OCI-LY3 (cell line): ENCODE measurements at regions not wholly inside any gene's neighbourhood (a gene's known extent, or its start where the extent isn't known, plus 50 kb on each side); places are given as distances from the start of the nearest gene placed in this dataset.
"Not testable (repeated sequence)": the region's sequence is repeated elsewhere in the genome, so short reads cannot be mapped to it uniquely, and the experiment has no call there.

ENCODE experiments used
- H2AFZ ChIP-seq: fragments of 200-600, 300-600 bp; shearing (Covaris generic); 2 replicates; pipeline ENCODE4 v1.6.0; 2014; ENCODE audit warnings: antibody characterized with exemption, low read depth, low read length
- H3K27ac ChIP-seq: fragments of 200-600, 300-600 bp; sonication (generic); 2 replicates; pipeline ENCODE4 v1.5.1; 2014; ENCODE audit warnings: mild to moderate bottlenecking, low read length, moderate library complexity, mixed read lengths
- H3K27me3 ChIP-seq: fragments of 200-600, 300-600 bp; sonication (generic); 2 replicates; pipeline ENCODE4 v1.6.1; 2014; ENCODE audit warnings: low read depth, low read length, mixed read lengths
- H3K36me3 ChIP-seq: fragments of 200-600, 300-600 bp; sonication (generic); replicated peaks from 2 replicates; pipeline ENCODE3; 2014; ENCODE audit warnings: low read depth, low read length, mixed read lengths
- H3K4me1 ChIP-seq: fragments of 300-600, 200-600 bp; sonication (generic); 2 replicates; pipeline ENCODE4 v1.6.1; 2014; ENCODE audit warnings: low read length, mixed read lengths
- H3K4me2 ChIP-seq: fragments of 200-600, 300-600 bp; sonication (generic); 2 replicates; pipeline ENCODE4 v1.6.1; 2014; ENCODE audit warnings: low read length, mixed read lengths
- H3K4me3 ChIP-seq: fragments of 300-600, 200-600 bp; sonication (generic); 2 replicates; pipeline ENCODE4 v1.5.1; 2014; ENCODE audit warnings: antibody characterized with exemption, mild to moderate bottlenecking, low read length, moderate library complexity
- H3K79me2 ChIP-seq: fragments of 300-600, 200-600 bp; shearing (Covaris generic); 2 replicates; pipeline ENCODE4 v1.6.1; 2014; ENCODE audit warnings: mild to moderate bottlenecking, low read length, mixed read lengths
- H3K9ac ChIP-seq: fragments of 300-600, 200-600 bp; shearing (Covaris generic); 2 replicates; pipeline ENCODE4 v1.6.0; 2014; ENCODE audit warnings: mild to moderate bottlenecking, low read length, moderate library complexity
- H3K9me3 ChIP-seq: fragments of 200-600, 300-600 bp; shearing (Covaris generic); 2 replicates; pipeline ENCODE4 v1.6.1; 2014; ENCODE audit warnings: low read length, mixed read lengths; ENCODE audit not compliant: insufficient read depth
- H4K20me1 ChIP-seq: fragments of 200-600, 300-600 bp; sonication (generic); 2 replicates; pipeline ENCODE4 v1.6.1; 2016; ENCODE audit warnings: low read length, mixed read lengths; ENCODE audit not compliant: insufficient read depth
- EZH2phosphoT487 ChIP-seq: fragments of 200-600 bp; shearing (Covaris generic); IDR thresholded peaks from 2 replicates; pipeline ENCODE4 v1.6.1; 2018; ENCODE audit warnings: antibody characterized with exemption, mixed run types, low read depth
- TF ChIP-seq, protein P1 (sequence below): fragments of 200-600, 300-600 bp; sonication (generic); IDR thresholded peaks from 2 replicates; pipeline ENCODE4 v1.5.1; 2014; ENCODE audit warnings: antibody characterized with exemption, low read length, low read depth

DNA sequence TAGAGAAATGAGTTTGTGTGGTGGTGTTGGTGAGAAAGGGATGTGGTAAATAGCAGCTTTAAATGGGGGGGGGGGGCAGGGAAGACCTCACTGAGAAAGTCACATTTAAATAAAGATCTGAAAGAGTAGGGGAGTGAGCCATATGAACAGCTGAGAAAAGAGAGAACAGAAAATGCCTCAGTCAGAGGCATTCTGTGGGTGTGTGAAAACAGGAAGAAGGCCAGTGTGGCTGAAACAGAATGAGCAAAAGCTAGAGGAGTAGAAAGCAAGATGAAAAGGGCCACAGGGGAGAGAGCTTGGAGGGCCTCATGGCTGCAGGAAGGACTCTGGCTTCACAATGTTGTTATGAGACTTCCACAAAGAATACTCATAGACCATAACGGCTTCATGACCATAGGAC lies 783.3 kb downstream of the ZPLD1 start:
- no peaks in the 10 kb centered on the region for H3K36me3 ChIP-seq
- H3K4me1 ChIP-seq: peaks cover 20% of the 10 kb centered on the region
- peak overlapping the region; percentile 78 for H3K27ac ChIP-seq
- H3K4me3 ChIP-seq: no peak overlapping the region
- H2AFZ ChIP-seq: no peak overlapping the region
- TF ChIP-seq, protein P1, sequence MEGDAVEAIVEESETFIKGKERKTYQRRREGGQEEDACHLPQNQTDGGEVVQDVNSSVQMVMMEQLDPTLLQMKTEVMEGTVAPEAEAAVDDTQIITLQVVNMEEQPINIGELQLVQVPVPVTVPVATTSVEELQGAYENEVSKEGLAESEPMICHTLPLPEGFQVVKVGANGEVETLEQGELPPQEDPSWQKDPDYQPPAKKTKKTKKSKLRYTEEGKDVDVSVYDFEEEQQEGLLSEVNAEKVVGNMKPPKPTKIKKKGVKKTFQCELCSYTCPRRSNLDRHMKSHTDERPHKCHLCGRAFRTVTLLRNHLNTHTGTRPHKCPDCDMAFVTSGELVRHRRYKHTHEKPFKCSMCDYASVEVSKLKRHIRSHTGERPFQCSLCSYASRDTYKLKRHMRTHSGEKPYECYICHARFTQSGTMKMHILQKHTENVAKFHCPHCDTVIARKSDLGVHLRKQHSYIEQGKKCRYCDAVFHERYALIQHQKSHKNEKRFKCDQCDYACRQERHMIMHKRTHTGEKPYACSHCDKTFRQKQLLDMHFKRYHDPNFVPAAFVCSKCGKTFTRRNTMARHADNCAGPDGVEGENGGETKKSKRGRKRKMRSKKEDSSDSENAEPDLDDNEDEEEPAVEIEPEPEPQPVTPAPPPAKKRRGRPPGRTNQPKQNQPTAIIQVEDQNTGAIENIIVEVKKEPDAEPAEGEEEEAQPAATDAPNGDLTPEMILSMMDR: no peak
- TF ChIP-seq EZH2phosphoT487: no peak
- no peaks in the 10 kb centered on the region for H3K9me3 ChIP-seq
- no peaks in the 10 kb centered on the region for H4K20me1 ChIP-seq
- peak overlapping the region; percentile 51 for H3K4me2 ChIP-seq
- H3K79me2 ChIP-seq: no peaks in the 10 kb centered on the region
- H3K9ac ChIP-seq: peak overlapping the region; percentile 34
- no peaks in the 10 kb centered on the region for H3K27me3 ChIP-seq

DNA sequence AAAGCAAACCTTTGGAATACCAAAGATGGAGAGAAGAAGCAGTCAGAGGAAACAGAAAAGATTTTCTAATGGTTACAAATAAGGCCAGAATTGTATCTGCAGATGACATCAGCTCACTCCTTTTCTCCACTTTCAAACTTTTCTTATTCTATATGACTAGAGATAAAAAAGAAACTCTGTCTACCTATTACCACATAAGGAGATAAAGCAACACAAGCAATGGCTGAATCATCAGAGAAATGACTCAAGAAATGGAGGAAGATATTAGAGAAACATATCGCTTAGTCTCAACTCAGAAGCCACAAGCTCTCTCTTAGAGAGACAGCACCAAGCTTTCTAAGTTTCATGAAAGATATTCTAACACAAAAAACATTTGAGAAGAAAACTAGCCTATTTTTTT lies 784.0 kb downstream of the ZPLD1 start:
- TF ChIP-seq, protein P1: no peak
- TF ChIP-seq EZH2phosphoT487: no peak
- H3K27me3 ChIP-seq: no peaks in the 10 kb centered on the region
- H4K20me1 ChIP-seq: no peaks in the 10 kb centered on the region
- no peaks in the 10 kb centered on the region for H3K79me2 ChIP-seq
- peak overlapping the region; percentile 34 for H3K9ac ChIP-seq
- H3K27ac ChIP-seq: peak overlapping the region; percentile 78
- peak overlapping the region; percentile 51 for H3K4me2 ChIP-seq
- peaks cover 20% of the 10 kb centered on the region for H3K4me1 ChIP-seq
- H2AFZ ChIP-seq: no peak overlapping the region
- H3K9me3 ChIP-seq: no peaks in the 10 kb centered on the region
- no peaks in the 10 kb centered on the region for H3K36me3 ChIP-seq
- peak overlapping the region; percentile 18; the same call in 1 of the 2 replicates for H3K4me3 ChIP-seq

DNA sequence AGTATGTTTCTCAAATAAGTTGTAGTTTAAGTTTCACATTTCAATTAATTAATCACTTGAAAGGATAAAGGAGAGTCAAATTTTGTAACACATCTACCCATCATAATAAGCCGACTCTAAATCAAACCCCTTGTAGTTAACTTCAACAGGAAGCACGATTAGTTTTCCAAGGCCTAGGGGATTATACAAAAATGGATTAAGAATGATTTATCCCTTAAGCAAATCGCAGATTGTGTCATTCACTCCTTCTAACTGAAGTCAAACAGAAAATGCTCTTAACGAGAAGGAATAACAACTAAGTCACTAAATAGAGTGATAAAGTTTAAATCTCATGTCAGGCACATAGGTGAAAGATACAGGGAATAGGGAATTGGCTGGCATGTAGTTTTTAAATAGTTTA lies 792.8 kb downstream of the ZPLD1 start:
- Histone ChIP-seq H3K9ac (no peak overlapping the region), H3K27ac (no peak overlapping the region), H3K36me3 (no peaks in the 10 kb centered on the region), H3K9me3 (no peaks in the 10 kb centered on the region), H3K79me2 (no peaks in the 10 kb centered on the region), H4K20me1 (no peaks in the 10 kb centered on the region), H3K4me3 (no peak overlapping the region), H3K27me3 (no peaks in the 10 kb centered on the region), H3K4me1 (no peaks in the 10 kb centered on the region), H2AFZ (no peak overlapping the region), H3K4me2 (no peak overlapping the region)
- TF ChIP-seq, protein P1: no peak
- TF ChIP-seq EZH2phosphoT487: no peak

DNA sequence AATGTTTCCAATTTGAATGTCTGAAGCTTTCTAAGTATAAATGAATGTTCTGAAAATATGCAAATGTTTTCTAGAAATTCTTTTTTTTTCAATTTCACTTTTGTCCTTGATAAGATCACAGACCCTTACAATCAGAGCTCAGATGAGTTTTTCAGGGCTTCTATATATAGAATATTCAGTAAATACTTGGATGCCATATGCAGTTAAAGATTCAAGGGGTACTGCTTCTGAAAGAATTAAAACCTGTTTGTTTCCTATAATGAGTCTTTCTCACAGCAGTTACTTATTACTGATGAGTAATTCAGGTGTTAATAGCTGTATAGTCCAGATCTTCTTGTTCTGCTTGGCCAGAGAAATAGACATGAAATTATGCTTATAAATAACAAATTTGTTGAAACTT lies 812.6 kb downstream of the ZPLD1 start:
- Histone ChIP-seq H2AFZ (no peak overlapping the region), H3K4me2 (no peak overlapping the region), H3K4me3 (no peak overlapping the region), H3K9ac (no peak overlapping the region), H3K9me3 (no peaks in the 10 kb centered on the region), H3K4me1 (no peaks in the 10 kb centered on the region), H3K27me3 (no peaks in the 10 kb centered on the region), H3K27ac (no peak overlapping the region), H4K20me1 (no peaks in the 10 kb centered on the region), H3K36me3 (no peaks in the 10 kb centered on the region), H3K79me2 (no peaks in the 10 kb centered on the region)
- TF ChIP-seq, protein P1: no peak
- no peak for TF ChIP-seq EZH2phosphoT487

DNA sequence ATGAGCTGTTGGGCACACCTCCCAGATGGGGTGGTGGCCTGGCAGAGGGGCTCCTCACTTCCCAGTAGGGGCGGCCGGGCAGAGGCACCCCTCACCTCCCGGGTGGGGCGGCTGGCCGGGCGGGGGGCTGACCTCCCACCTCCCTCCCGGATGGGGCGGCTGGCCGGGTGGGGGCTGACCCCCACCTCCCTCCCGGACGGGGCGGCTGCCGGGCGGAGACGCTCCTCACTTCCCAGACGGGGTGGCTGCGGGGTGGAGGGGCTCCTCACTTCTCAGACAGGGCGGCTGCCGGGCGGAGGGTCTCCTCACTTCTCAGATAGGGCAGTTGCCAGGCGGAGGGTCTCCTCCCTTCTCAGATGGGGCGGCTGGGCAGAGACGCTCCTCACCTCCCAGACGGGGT lies 820.0 kb downstream of the ZPLD1 start:
- H3K4me3 ChIP-seq, H3K27me3 ChIP-seq, H3K79me2 ChIP-seq, H3K27ac ChIP-seq, H3K9me3 ChIP-seq, H3K4me1 ChIP-seq, H4K20me1 ChIP-seq, H3K9ac ChIP-seq, H3K36me3 ChIP-seq, H2AFZ ChIP-seq, H3K4me2 ChIP-seq: not testable (repeated sequence)
